Ishikawa (cell line): ENCODE measurements at regions not wholly inside any gene's neighbourhood (a gene's known extent, or its start where the extent isn't known, plus 50 kb on each side); places are given as distances from the start of the nearest gene placed in this dataset.

Experiments
- CEBPB ChIP-seq: IDR thresholded peaks from 2 replicates; pipeline ENCODE4 v1.6.1; 2012
- CREB1 ChIP-seq: IDR thresholded peaks from 2 replicates; pipeline ENCODE4 v1.6.1; 2012; ENCODE audit warnings: low read depth
- EGR1 ChIP-seq: IDR thresholded peaks from 2 replicates; pipeline ENCODE4 v1.6.1; 2012
- EP300 ChIP-seq: IDR thresholded peaks from 2 replicates; pipeline ENCODE4 v1.6.1; 2012; ENCODE audit warnings: borderline replicate concordance
- FOXM1 ChIP-seq: IDR thresholded peaks from 2 replicates; pipeline ENCODE4 v1.6.1; 2012; ENCODE audit warnings: low read depth, borderline replicate concordance
- MAX ChIP-seq: IDR thresholded peaks from 2 replicates; pipeline ENCODE4 v1.6.1; 2012
- NFIC ChIP-seq: IDR thresholded peaks from 2 replicates; pipeline ENCODE4 v1.6.1; 2012
- RAD21 ChIP-seq: IDR thresholded peaks from 2 replicates; pipeline ENCODE4 v1.6.1; 2012; ENCODE audit warnings: low read depth
- REST ChIP-seq: IDR thresholded peaks from 2 replicates; pipeline ENCODE4 v1.6.1; 2012; ENCODE audit warnings: low read depth, mild to moderate bottlenecking
- TAF1 ChIP-seq: IDR thresholded peaks from 2 replicates; pipeline ENCODE4 v1.6.1; 2012; ENCODE audit warnings: low read depth, mild to moderate bottlenecking
- TCF12 ChIP-seq: IDR thresholded peaks from 2 replicates; pipeline ENCODE4 v1.6.1; 2012; ENCODE audit warnings: low read depth
- TEAD4 ChIP-seq: IDR thresholded peaks from 2 replicates; pipeline ENCODE4 v1.6.1; 2012
- USF1 ChIP-seq: IDR thresholded peaks from 2 replicates; pipeline ENCODE4 v1.6.1; 2012
- YY1 ChIP-seq: IDR thresholded peaks from 2 replicates; pipeline ENCODE4 v1.6.1; 2012; ENCODE audit warnings: low read depth
- ZBTB7A ChIP-seq: IDR thresholded peaks from 2 replicates; pipeline ENCODE4 v1.6.1; 2012; ENCODE audit warnings: low read depth

DNA sequence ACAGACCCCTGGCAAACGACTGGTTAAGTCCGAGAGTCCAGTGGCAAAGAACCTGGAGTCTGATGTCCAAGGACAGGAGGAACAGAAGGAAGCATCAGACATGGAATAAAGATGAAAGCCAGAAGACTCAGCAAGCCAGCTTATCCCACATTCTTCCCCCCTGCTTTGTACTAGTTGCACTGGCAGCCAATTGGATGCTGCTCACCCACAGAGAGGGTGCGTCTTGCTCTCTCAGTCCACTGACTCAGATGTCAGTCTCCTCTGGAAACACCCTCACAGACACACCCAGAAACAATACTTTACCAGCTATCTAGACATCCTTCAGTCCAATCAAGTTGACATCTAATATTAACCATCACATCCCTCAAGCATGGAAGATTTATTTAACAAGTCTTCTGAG, 1265.8 kb upstream of the CNTN5 start:
- TF ChIP-seq CEBPB = no peak
- TF ChIP-seq TEAD4 = no peak
- no peak for TF ChIP-seq CREB1
- TF ChIP-seq REST = no peak

- TF ChIP-seq YY1 (no peak), TEAD4 (no peak), EGR1 (no peak), RAD21 (no peak), CEBPB (no peak), REST (no peak), NFIC (no peak), TAF1 (no peak), ZBTB7A (no peak), CREB1 (no peak), FOXM1 (no peak), USF1 (no peak), TCF12 (no peak), EP300 (no peak)
Measured at GRCh38 chr11:97756571-97757335, 1264.0 kb upstream of the CNTN5 start.

DNA sequence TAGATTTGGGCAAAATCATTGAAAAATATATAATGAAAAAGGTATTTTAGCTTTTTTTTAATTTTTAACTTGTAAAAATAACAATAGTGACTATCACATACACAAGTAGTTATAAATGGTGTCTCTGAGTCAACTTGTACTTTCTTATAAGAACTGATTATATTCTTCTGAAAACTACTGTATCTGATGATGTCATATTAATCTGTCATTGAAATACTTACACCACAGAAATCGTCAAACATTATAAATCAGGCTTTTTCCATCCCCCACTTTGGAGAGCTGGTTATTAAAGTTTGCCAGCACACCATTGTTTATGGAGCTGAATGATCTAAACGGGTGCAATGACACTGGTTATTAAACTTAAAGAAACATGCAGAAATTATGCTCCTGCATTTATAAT, 1259.6 kb upstream of the CNTN5 start:
- no peak for TF ChIP-seq NFIC
- TF ChIP-seq USF1 = no peak

DNA sequence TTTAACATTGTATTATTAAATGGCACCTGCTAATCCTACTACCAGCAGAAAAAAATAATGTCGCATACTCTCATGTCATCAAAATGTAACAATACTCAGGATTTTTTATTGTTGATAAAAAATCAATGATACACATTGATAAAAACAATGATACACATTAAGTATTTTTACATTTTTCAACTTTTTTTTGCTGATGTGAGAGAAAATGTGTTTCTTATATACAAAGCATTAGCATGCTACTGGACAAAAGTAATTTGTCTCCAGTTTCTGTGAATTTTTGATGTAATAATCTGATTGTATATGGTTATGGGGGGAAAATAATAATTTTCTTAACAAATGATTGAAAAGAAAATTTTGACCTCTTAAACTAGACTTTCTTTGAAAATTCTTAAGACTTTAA, 1256.6 kb upstream of the CNTN5 start:
- TF ChIP-seq TCF12 = no peak
- TF ChIP-seq USF1 = no peak
- no peak for TF ChIP-seq REST
- TF ChIP-seq TEAD4 = no peak
- TF ChIP-seq YY1 = no peak
- no peak for TF ChIP-seq ZBTB7A
- no peak for TF ChIP-seq CREB1
- no peak for TF ChIP-seq NFIC
- no peak for TF ChIP-seq EP300
- no peak for TF ChIP-seq RAD21
- TF ChIP-seq MAX = no peak
- TF ChIP-seq EGR1 = no peak
- TF ChIP-seq TAF1 = no peak
- TF ChIP-seq FOXM1 = no peak
- TF ChIP-seq CEBPB = no peak

DNA sequence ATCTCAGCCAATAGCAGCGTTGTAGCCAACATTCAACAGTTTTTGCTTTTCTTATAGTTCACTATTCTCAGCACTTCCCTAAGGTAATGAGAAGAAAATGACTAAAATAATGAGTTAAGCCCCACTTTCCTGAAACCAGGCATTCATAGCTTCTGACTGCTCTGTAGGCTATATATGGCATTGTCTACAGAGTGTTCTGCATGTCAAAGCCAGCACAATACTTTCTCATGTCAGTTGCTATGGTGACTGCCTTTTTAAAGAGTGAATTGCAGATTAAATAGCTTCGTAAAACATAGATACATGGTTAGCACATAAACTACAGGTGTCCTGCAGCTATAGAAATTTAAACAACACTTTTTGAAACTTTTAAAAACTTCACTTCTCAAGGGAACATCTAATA, 1256.1 kb upstream of the CNTN5 start:
- TF ChIP-seq YY1 = no peak
